HG02973 (cell line): ENCODE measurements at regions not wholly inside any gene's neighbourhood (a gene's known extent, or its start where the extent isn't known, plus 50 kb on each side); places are given as distances from the start of the nearest gene placed in this dataset.

Experiments
- ATAC-seq: cut with Tn5 transposase; IDR thresholded peaks from one replicate; pipeline ENCODE4 v1.9.1; 2021; ENCODE audit warnings: moderate library complexity; ENCODE audit not compliant: unreplicated experiment

GRCh38 chr7:41197769-41198168, 505.1 kb downstream of the INHBA start:
- no peak for ATAC-seq

- ATAC-seq: no peak
These were observed 509.1 kb downstream of the INHBA start for GRCh38 chr7:41193738-41194282.

- ATAC-seq: no peak
These were observed 512.3 kb downstream of the INHBA start for GRCh38 chr7:41190581-41190980.

- ATAC-seq: no peak
These were observed 513.0 kb downstream of the INHBA start for GRCh38 chr7:41189866-41190265.

GRCh38 chr7:41188163-41189130, 514.4 kb downstream of the INHBA start:
- ATAC-seq: no peak

- no peak for ATAC-seq
These were observed 515.6 kb downstream of the INHBA start for GRCh38 chr7:41187322-41187721.

- no peak for ATAC-seq
These were observed 517.0 kb downstream of the INHBA start for GRCh38 chr7:41185851-41186250.

GRCh38 chr7:41183741-41184140, 519.1 kb downstream of the INHBA start:
- no peak for ATAC-seq

GRCh38 chr7:41182782-41183181, 520.1 kb downstream of the INHBA start:
- no peak for ATAC-seq

- no peak for ATAC-seq
These were observed 527.5 kb downstream of the INHBA start for GRCh38 chr7:41175435-41175834.

GRCh38 chr7:41174521-41174920, 528.4 kb downstream of the INHBA start:
- no peak for ATAC-seq

GRCh38 chr7:41170466-41170865, 532.4 kb downstream of the INHBA start:
- ATAC-seq: no peak

GRCh38 chr7:41169317-41169716, 533.6 kb downstream of the INHBA start:
- ATAC-seq: no peak

- no peak for ATAC-seq
These were observed 535.1 kb downstream of the INHBA start for GRCh38 chr7:41167836-41168235.

GRCh38 chr7:41164440-41164839, 538.5 kb downstream of the INHBA start:
- ATAC-seq: no peak

GRCh38 chr7:41163991-41164390, 538.9 kb downstream of the INHBA start:
- no peak for ATAC-seq

- no peak for ATAC-seq
These were observed 540.3 kb downstream of the INHBA start for GRCh38 chr7:41162612-41163011.

GRCh38 chr7:41161041-41161587, 541.8 kb downstream of the INHBA start:
- no peak for ATAC-seq

GRCh38 chr7:41156268-41156667, 546.6 kb downstream of the INHBA start:
- ATAC-seq: no peak

- no peak for ATAC-seq
These were observed 549.6 kb downstream of the INHBA start for GRCh38 chr7:41153268-41153667.

GRCh38 chr7:41152179-41152678, 550.7 kb downstream of the INHBA start:
- ATAC-seq: no peak

- ATAC-seq: no peak
These were observed 553.3 kb downstream of the INHBA start for GRCh38 chr7:41149576-41149975.
